Fibroblast of skin of abdomen (primary cell): ENCODE measurements at regions not wholly inside any gene's neighbourhood (a gene's known extent, or its start where the extent isn't known, plus 50 kb on each side); places are given as distances from the start of the nearest gene placed in this dataset.

Source experiments
- DNase-seq: peaks from one replicate; pipeline ENCODE4 v3.0.0-alpha.2; 2013

GRCh38 chr11:104222464-104222863 lies 58.5 kb upstream of the PDGFD start:
- no peak for DNase-seq

GRCh38 chr11:104221455-104221854 lies 57.5 kb upstream of the PDGFD start:
- no peak for DNase-seq

GRCh38 chr11:104219096-104219495 lies 55.1 kb upstream of the PDGFD start:
- no peak for DNase-seq

- no peak for DNase-seq
These were observed 50.6 kb upstream of the PDGFD start for GRCh38 chr11:104214517-104214916.
